Uterus (tissue), 2 donors: ENCODE measurements at regions not wholly inside any gene's neighbourhood (a gene's known extent, or its start where the extent isn't known, plus 50 kb on each side); places are given as distances from the start of the nearest gene placed in this dataset.

ENCODE experiments used
- POLR2A ChIP-seq, 2 donors: fragments of 450-650 bp; IDR thresholded peaks; one replicate each; pipeline ENCODE4 v1.6.1; 2016; ENCODE audit warnings: antibody characterized with exemption in 2 of 2, mild to moderate bottlenecking in 1 of 2, moderate library complexity in 1 of 2
- TF ChIP-seq, protein P1 (sequence below), 4 experiments: fragments of 200-600 bp in 2 of 4; fragments of 450-650 bp in 2 of 4; sonication (generic) in 2 of 4; IDR thresholded peaks; one replicate each; pipeline ENCODE4 v1.5.1; 2016 to 2019; ENCODE audit warnings: antibody characterized with exemption in 4 of 4, mild to moderate bottlenecking in 2 of 4, moderate library complexity in 1 of 4

DNA sequence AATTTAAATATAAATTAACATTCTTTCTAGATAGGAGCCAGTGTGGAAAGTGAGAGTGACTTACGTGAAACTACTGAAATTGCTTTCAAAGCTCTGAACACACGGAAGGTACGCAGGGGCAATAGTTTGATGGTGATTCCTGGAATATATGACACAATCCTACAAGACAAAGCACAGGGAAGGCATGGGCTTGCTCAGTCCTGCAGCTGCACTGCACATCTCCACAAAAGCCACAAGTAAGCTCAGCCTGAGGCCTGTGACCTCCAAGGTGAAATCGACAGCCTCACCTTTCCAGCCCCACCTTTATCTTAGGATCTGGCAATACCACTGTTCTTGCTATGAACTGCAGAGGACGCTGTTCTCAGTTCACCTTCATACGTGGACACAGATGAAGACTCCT, 109.3 kb upstream of the SCN10A start:
- TF ChIP-seq, protein P1, sequence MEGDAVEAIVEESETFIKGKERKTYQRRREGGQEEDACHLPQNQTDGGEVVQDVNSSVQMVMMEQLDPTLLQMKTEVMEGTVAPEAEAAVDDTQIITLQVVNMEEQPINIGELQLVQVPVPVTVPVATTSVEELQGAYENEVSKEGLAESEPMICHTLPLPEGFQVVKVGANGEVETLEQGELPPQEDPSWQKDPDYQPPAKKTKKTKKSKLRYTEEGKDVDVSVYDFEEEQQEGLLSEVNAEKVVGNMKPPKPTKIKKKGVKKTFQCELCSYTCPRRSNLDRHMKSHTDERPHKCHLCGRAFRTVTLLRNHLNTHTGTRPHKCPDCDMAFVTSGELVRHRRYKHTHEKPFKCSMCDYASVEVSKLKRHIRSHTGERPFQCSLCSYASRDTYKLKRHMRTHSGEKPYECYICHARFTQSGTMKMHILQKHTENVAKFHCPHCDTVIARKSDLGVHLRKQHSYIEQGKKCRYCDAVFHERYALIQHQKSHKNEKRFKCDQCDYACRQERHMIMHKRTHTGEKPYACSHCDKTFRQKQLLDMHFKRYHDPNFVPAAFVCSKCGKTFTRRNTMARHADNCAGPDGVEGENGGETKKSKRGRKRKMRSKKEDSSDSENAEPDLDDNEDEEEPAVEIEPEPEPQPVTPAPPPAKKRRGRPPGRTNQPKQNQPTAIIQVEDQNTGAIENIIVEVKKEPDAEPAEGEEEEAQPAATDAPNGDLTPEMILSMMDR (IDR thresholded peaks at IDR 0.05): no peak
- TF ChIP-seq POLR2A (IDR thresholded peaks at IDR 0.05): no peak
